ENCODE measurements at regions not wholly inside any gene's neighbourhood (a gene's known extent, or its start where the extent isn't known, plus 50 kb on each side); places are given as distances from the start of the nearest gene placed in this dataset.

DNA sequence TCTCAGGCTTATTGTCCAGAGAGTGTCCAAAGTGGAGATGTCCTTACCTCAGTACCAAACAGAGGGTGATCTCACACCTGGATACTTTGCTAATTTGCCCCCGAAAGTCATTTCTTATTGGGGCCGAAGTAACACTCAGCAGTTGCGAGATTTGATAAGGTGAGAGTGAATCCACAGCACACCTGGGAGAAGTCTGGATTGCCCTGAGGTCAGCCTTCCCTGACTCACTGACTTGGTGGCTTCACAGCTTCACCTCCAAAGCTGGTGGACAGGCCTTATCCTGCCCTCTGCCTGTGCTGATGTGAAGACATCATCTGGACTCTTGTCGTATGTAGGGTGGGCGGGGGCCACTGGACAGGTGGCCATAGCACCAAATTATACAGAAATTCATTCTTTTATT, 101.9 kb upstream of the ARMC2 start:
- H3K4me3 ChIP-seq (ENCODE audit: low read depth, low read length): no peak overlapping the region
- TF ChIP-seq, protein P1, sequence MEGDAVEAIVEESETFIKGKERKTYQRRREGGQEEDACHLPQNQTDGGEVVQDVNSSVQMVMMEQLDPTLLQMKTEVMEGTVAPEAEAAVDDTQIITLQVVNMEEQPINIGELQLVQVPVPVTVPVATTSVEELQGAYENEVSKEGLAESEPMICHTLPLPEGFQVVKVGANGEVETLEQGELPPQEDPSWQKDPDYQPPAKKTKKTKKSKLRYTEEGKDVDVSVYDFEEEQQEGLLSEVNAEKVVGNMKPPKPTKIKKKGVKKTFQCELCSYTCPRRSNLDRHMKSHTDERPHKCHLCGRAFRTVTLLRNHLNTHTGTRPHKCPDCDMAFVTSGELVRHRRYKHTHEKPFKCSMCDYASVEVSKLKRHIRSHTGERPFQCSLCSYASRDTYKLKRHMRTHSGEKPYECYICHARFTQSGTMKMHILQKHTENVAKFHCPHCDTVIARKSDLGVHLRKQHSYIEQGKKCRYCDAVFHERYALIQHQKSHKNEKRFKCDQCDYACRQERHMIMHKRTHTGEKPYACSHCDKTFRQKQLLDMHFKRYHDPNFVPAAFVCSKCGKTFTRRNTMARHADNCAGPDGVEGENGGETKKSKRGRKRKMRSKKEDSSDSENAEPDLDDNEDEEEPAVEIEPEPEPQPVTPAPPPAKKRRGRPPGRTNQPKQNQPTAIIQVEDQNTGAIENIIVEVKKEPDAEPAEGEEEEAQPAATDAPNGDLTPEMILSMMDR (IDR thresholded peaks at IDR 0.05; ENCODE audit: insufficient read depth, low read depth, low read length, missing control alignments): no peak
- no peak for DNase-seq (ENCODE audit: low read depth)

DNA sequence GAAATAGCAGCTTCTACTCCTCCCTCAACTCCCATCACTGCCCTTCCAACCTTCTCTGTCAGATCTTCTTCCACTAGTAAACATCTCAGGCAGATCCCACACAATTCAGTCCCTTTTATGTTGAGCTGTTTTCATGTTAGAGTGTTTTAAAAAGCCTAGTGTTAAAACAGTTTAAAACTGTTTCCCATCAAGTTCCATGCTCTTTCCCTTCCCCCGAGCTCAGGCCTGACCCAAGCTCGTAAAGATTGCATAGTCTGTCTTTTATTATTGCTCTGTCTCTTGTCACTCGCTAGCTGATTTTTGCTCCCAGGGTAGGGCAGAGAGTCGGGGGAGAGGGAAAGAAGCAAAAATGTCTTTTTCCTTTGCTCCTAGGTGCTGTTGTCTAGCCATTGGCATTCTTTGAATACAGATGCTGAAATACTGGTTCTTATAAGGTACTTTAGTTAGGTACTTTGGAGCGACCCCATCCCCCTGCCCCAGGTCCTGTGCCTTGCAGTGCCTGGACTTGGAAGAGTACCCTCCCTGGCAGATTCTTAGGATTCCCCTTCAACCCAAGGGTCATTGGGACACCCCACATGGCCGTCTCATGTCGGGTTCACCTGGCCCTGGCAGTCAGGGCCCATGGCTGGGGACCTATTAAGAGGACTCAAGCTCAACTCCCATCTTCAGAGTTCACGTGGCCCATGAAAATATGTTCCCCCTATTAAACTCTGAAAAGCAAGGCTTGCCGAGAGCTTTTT, 101.2 kb upstream of the ARMC2 start:
- H3K4me3 ChIP-seq (ENCODE audit: low read depth, low read length): no peak overlapping the region
- TF ChIP-seq, protein P1 (IDR thresholded peaks at IDR 0.05; ENCODE audit: insufficient read depth, low read depth, low read length, missing control alignments): no peak
- DNase-seq (ENCODE audit: low read depth): no peak

DNA sequence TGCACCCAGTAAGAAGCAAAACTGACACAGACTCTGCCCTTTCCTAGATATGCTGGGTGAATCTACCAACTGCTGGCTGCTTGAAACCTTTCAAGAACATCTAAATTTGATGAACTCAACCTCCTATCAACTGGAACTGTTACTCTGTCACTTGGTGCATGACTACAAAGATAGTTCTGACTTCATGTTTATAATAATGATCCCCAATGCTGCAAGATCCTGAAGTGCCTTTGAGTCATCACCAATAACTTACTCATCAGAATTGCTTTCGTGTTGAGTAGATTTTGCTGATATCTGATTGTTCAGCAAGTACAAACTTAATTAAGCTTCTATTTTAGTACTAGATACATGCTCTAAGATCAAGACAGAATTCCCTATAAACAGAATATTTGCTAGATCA, 100.2 kb upstream of the ARMC2 start:
- DNase-seq (ENCODE audit: low read depth): no peak
- H3K4me3 ChIP-seq (ENCODE audit: low read depth, low read length): no peak overlapping the region
- TF ChIP-seq, protein P1 (IDR thresholded peaks at IDR 0.05; ENCODE audit: insufficient read depth, low read depth, low read length, missing control alignments): no peak

DNA sequence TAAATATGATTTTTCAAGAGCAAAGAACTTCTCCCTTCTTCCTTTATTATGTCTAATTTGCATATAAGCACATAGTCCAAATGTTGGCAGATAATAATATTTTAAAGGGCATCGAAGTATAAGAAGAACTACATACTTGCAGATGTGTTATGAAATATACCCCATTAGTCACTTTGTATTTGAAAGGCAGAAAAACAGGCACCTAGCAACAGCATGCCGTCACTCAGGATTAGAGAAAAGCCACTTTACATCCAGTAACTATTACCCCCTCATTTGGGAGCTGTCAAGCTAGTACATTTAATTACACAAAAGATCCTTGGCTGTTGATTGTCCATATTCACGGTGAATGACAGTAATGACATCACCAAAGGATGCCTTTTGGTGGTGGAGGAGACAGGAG, 99.3 kb upstream of the ARMC2 start:
- TF ChIP-seq, protein P1 (IDR thresholded peaks at IDR 0.05; ENCODE audit: insufficient read depth, low read depth, low read length, missing control alignments): no peak
- DNase-seq (ENCODE audit: low read depth): no peak
- H3K4me3 ChIP-seq (ENCODE audit: low read depth, low read length): no peak overlapping the region

DNA sequence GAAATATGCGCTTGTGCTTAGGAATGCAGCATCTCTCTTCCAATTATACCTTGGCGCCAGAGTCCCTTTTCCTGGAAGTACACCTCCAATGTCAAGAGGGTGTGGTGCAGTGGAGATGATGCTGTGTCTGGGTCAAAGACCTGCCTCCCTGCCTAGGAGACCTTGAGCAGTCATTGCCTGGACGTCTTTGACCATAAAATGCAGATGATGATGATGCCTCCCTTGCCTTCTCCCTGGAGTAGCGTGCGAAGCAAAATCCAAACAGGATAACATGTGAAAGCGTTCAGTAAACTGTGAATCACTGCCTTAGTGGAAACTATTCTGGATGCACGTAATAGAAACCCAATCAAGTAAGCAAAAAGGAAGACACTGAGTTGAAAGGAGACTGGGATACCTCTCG, 97.4 kb upstream of the ARMC2 start:
- no peak for DNase-seq (ENCODE audit: low read depth)
- TF ChIP-seq, protein P1 (IDR thresholded peaks at IDR 0.05; ENCODE audit: insufficient read depth, low read depth, low read length, missing control alignments): no peak
- H3K4me3 ChIP-seq (ENCODE audit: low read depth, low read length): no peak overlapping the region

DNA sequence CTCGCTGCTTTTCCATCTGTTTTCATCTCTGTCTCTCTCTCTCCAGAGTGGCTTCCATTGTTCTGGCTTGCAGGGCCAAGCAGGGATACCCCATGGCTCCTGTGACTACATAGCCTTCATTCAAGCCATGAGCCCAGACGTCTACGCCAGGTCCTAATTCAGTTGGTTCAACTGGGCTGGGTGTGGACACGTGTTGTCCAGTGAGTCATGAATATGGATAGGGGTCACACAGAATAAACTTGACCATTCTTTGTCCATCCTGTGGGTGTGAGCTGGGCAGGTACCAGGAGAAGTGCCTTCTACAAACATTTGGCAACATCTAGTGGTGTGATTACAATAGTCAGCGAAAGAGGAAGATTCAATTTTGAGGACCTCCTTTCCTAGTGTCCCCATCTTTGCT, 96.9 kb upstream of the ARMC2 start:
- TF ChIP-seq, protein P1 (IDR thresholded peaks at IDR 0.05; ENCODE audit: insufficient read depth, low read depth, low read length, missing control alignments): no peak
- no peak for DNase-seq (ENCODE audit: low read depth)
- H3K4me3 ChIP-seq (ENCODE audit: low read depth, low read length): no peak overlapping the region

Data from GM12865 (cell line).